Ovary (tissue), 3 donors: ENCODE measurements at regions not wholly inside any gene's neighbourhood (a gene's known extent, or its start where the extent isn't known, plus 50 kb on each side); places are given as distances from the start of the nearest gene placed in this dataset.

Experiments used
- CTCF ChIP-seq, 3 donors: fragments of 450-650 bp in 2 of 3; fragments of 200-600 bp in 1 of 3; IDR thresholded peaks; one replicate each; pipeline versions ENCODE4 v1.5.1 to v1.8.0; 2016 to 2022; ENCODE audit warnings: antibody characterized with exemption in 3 of 3, mild to moderate bottlenecking in 1 of 3
- EP300 ChIP-seq: sonication (generic); formaldehyde crosslinking; IDR thresholded peaks from one replicate; pipeline ENCODE4 v1.6.1; 2017; ENCODE audit warnings: antibody characterized with exemption
- POLR2A ChIP-seq: fragments of 450-650 bp; IDR thresholded peaks from one replicate; pipeline ENCODE4 v1.6.1; 2017; ENCODE audit warnings: antibody characterized with exemption, mild to moderate bottlenecking, moderate library complexity
- donor health status: DM: no; HTN: no; CAD: no.

GRCh38 chr16:79500866-79501265 is 99.7 kb downstream of the MAF start:
- TF ChIP-seq CTCF (IDR thresholded peaks at IDR 0.05) = no peak
- no peak for TF ChIP-seq POLR2A
- no peak for TF ChIP-seq EP300
